ENCODE measurements at regions not wholly inside any gene's neighbourhood (a gene's known extent, or its start where the extent isn't known, plus 50 kb on each side); places are given as distances from the start of the nearest gene placed in this dataset.

- in situ Hi-C loops (cut with MboI; ENCODE audit: low pct_ligation_motif_present in 1 of 4, low pct_unique_long_range_greater_than_20kb in 1 of 4, low sequenced_read_pairs in 3 of 4) (no loop called here), intact Hi-C loops (cut with DNase I; ENCODE audit: low total_unique reads) (no loop called here)
- H3K4me3 ChIP-seq: no peak overlapping the region
- DNase-seq: no peak
- TF ChIP-seq EP300 (IDR thresholded peaks at IDR 0.05; ENCODE audit: low read depth) (no peak), CTCF (IDR thresholded peaks at IDR 0.05) (no peak), POLR2AphosphoS5 (IDR thresholded peaks at IDR 0.05) (no peak), POLR2A (IDR thresholded peaks at IDR 0.05) (no peak)
- H3K9me3 ChIP-seq: no peaks in the 10 kb centered on the region
- no peak overlapping the region for H3K27ac ChIP-seq
- H3K36me3 ChIP-seq: no peaks in the 10 kb centered on the region
- H3K4me1 ChIP-seq: no peaks in the 10 kb centered on the region
- no peaks in the 10 kb centered on the region for H3K27me3 ChIP-seq
Observed at GRCh38 chr5:86831128-86831527, 213.4 kb downstream of the COX7C start.

- no peak for DNase-seq
- Histone ChIP-seq H3K9me3 (no peaks in the 10 kb centered on the region), H3K4me3 (no peak overlapping the region), H3K27me3 (no peaks in the 10 kb centered on the region), H3K4me1 (no peaks in the 10 kb centered on the region), H3K27ac (no peak overlapping the region), H3K36me3 (no peaks in the 10 kb centered on the region)
- in situ Hi-C loops (cut with MboI; ENCODE audit: low pct_ligation_motif_present in 1 of 4, low pct_unique_long_range_greater_than_20kb in 1 of 4, low sequenced_read_pairs in 3 of 4): no loop called here
- TF ChIP-seq CTCF (IDR thresholded peaks at IDR 0.05) (no peak), POLR2AphosphoS5 (IDR thresholded peaks at IDR 0.05) (no peak), POLR2A (IDR thresholded peaks at IDR 0.05) (no peak), EP300 (IDR thresholded peaks at IDR 0.05; ENCODE audit: low read depth) (no peak)
- intact Hi-C loops (cut with DNase I; ENCODE audit: low total_unique reads): no loop called here
- WGBS, 2 donors (ENCODE audit: low coverage in 1 of 2): 93 to 95% methylated on average over 1 of the region's 1 CpG
Observed at GRCh38 chr5:86833868-86834267, 216.1 kb downstream of the COX7C start.

- WGBS, 2 donors (ENCODE audit: low coverage in 1 of 2): 64 to 73% methylated on average over 2 of the region's 2 CpGs
- Histone ChIP-seq H3K4me3 (no peak overlapping the region), H3K36me3 (no peaks in the 10 kb centered on the region), H3K27me3 (no peaks in the 10 kb centered on the region), H3K9me3 (no peaks in the 10 kb centered on the region), H3K4me1 (no peaks in the 10 kb centered on the region), H3K27ac (no peak overlapping the region)
- intact Hi-C loops (cut with DNase I; ENCODE audit: low total_unique reads) (no loop called here), in situ Hi-C loops (cut with MboI; ENCODE audit: low pct_ligation_motif_present in 1 of 4, low pct_unique_long_range_greater_than_20kb in 1 of 4, low sequenced_read_pairs in 3 of 4) (no loop called here)
- no peak for DNase-seq
- TF ChIP-seq CTCF (IDR thresholded peaks at IDR 0.05) (no peak), POLR2AphosphoS5 (IDR thresholded peaks at IDR 0.05) (no peak), POLR2A (IDR thresholded peaks at IDR 0.05) (no peak), EP300 (IDR thresholded peaks at IDR 0.05; ENCODE audit: low read depth) (no peak)
Observed at GRCh38 chr5:86837610-86838009, 219.9 kb downstream of the COX7C start.

GRCh38 chr5:86838083-86838482 lies 220.3 kb downstream of the COX7C start:
- no peak for DNase-seq
- WGBS, 2 donors (ENCODE audit: low coverage in 1 of 2): 68 to 90% methylated on average over 2 of the region's 2 CpGs
- H3K4me1 ChIP-seq: no peaks in the 10 kb centered on the region
- no peaks in the 10 kb centered on the region for H3K36me3 ChIP-seq
- H3K27me3 ChIP-seq: no peaks in the 10 kb centered on the region
- no peak overlapping the region for H3K27ac ChIP-seq
- no peak overlapping the region for H3K4me3 ChIP-seq
- intact Hi-C loops (cut with DNase I; ENCODE audit: low total_unique reads): no loop called here
- TF ChIP-seq CTCF (IDR thresholded peaks at IDR 0.05) (no peak), POLR2A (IDR thresholded peaks at IDR 0.05) (no peak), EP300 (IDR thresholded peaks at IDR 0.05; ENCODE audit: low read depth) (no peak), POLR2AphosphoS5 (IDR thresholded peaks at IDR 0.05) (no peak)
- in situ Hi-C loops (cut with MboI; ENCODE audit: low pct_ligation_motif_present in 1 of 4, low pct_unique_long_range_greater_than_20kb in 1 of 4, low sequenced_read_pairs in 3 of 4): no loop called here
- no peaks in the 10 kb centered on the region for H3K9me3 ChIP-seq
